HG03175 (cell line): ENCODE measurements at regions not wholly inside any gene's neighbourhood (a gene's known extent, or its start where the extent isn't known, plus 50 kb on each side); places are given as distances from the start of the nearest gene placed in this dataset.

ENCODE experiments used
- ATAC-seq: cut with Tn5 transposase; IDR thresholded peaks from one replicate; pipeline ENCODE4 v1.9.1; 2021; ENCODE audit warnings: mild to moderate bottlenecking, moderate library complexity; ENCODE audit not compliant: unreplicated experiment

GRCh38 chr11:13907678-13908077, 54.8 kb upstream of the SPON1 start:
- no peak for ATAC-seq

DNA sequence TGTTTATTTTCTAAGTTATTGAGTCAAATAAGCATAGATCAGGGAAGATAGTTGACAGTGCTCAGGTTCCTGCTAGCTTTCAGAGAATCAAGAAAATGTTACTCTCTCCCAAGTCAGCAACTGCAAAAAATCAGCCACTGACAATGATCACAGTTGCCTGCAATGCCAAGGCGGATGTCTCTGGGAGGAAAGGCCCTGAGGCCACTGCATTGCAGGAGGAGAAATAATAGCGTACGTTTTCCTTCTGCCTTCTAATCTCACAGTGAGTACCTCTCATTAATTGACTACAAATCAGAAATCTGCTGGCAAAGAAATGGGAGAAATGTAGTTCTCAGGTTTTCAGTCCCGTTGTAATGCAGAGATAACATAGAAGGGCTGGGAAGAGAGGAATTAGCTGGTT, 54.0 kb upstream of the SPON1 start:
- no peak for ATAC-seq
